GM23338 (cell line): ENCODE measurements at regions not wholly inside any gene's neighbourhood (a gene's known extent, or its start where the extent isn't known, plus 50 kb on each side); places are given as distances from the start of the nearest gene placed in this dataset.

ENCODE experiments used
- ATAC-seq: fragments of 200-7000 bp; cut with Tn5 transposase; 3 replicates; pipeline ENCODE4 v1.9.1; 2020
- DNase-seq: peaks from one replicate; pipeline ENCODE4 v3.0.0-alpha.2; 2015; ENCODE audit warnings: low spot score
- H2AFZ ChIP-seq: fragments of 200-600 bp; sonication (generic); 2 replicates; pipeline ENCODE4 v1.8.0; 2016; ENCODE audit warnings: antibody characterized with exemption, mild to moderate bottlenecking, moderate library complexity
- H3F3A ChIP-seq: fragments of 200-600 bp; sonication (generic); replicated peaks from 2 replicates; pipeline ENCODE4 v1.8.0; 2017; ENCODE audit warnings: antibody characterized with exemption, mixed run types, low read depth
- H3K27ac ChIP-seq: fragments of 200-600 bp; sonication (generic); 2 replicates; pipeline ENCODE4 v1.6.1; 2016; ENCODE audit warnings: low read depth
- H3K27me3 ChIP-seq: fragments of 200-600 bp; sonication (generic); 2 replicates; pipeline ENCODE4 v1.8.0; 2016; ENCODE audit warnings: mild to moderate bottlenecking, mixed run types, moderate library complexity; ENCODE audit not compliant: insufficient read depth
- H3K36me3 ChIP-seq: fragments of 200-600 bp; sonication (generic); 2 replicates; pipeline ENCODE4 v1.8.0; 2016; ENCODE audit warnings: mild to moderate bottlenecking; ENCODE audit not compliant: insufficient read depth
- H3K4me1 ChIP-seq: fragments of 200-600 bp; sonication (generic); 2 replicates; pipeline ENCODE4 v1.8.0; 2016; ENCODE audit warnings: mild to moderate bottlenecking, moderate library complexity; ENCODE audit not compliant: insufficient read depth
- H3K4me2 ChIP-seq: fragments of 200-600 bp; sonication (generic); 2 replicates; pipeline ENCODE4 v1.7.1; 2017; ENCODE audit warnings: mixed run types
- H3K4me3 ChIP-seq: fragments of 200-600 bp; sonication (generic); 2 replicates; pipeline ENCODE4 v1.6.1; 2016; ENCODE audit warnings: mixed run types
- H3K79me2 ChIP-seq: fragments of 200-600 bp; sonication (generic); replicated peaks from 2 replicates; pipeline ENCODE4 v1.8.0; 2017; ENCODE audit warnings: mild to moderate bottlenecking; ENCODE audit not compliant: insufficient read depth
- H3K9me2 ChIP-seq: fragments of 200-600 bp; sonication (generic); 2 replicates; pipeline ENCODE4 v1.8.0; 2017; ENCODE audit not compliant: insufficient read depth
- H4K20me1 ChIP-seq: fragments of 200-600 bp; sonication (generic); replicated peaks from 2 replicates; pipeline ENCODE4 v1.8.0; 2017; ENCODE audit warnings: mild to moderate bottlenecking; ENCODE audit not compliant: insufficient read depth
- H3K27ac Mint-ChIP-seq: 2 replicates; pipeline ENCODE4 v1.8.0; 2020; ENCODE audit warnings: inconsistent platforms, mild to moderate bottlenecking, moderate library complexity, mixed read lengths
- H3K27me3 Mint-ChIP-seq: 3 replicates; pipeline ENCODE4 v1.8.0; 2022; ENCODE audit warnings: low read depth, mild to moderate bottlenecking, moderate library complexity, mixed read lengths, inconsistent platforms; ENCODE audit not compliant: insufficient read depth, poor library complexity
- H3K36me3 Mint-ChIP-seq: 3 replicates; pipeline ENCODE4 v1.8.0; 2021; ENCODE audit warnings: low read depth, mild to moderate bottlenecking, inconsistent platforms, moderate library complexity, mixed read lengths
- H3K4me1 Mint-ChIP-seq: 3 replicates; pipeline ENCODE4 v1.8.0; 2020; ENCODE audit warnings: mild to moderate bottlenecking, inconsistent platforms, mixed read lengths
- H3K4me3 Mint-ChIP-seq: 3 replicates; pipeline ENCODE4 v1.8.0; 2021; ENCODE audit warnings: moderate library complexity, mild to moderate bottlenecking, inconsistent platforms, mixed read lengths
- H3K9me3 Mint-ChIP-seq: 3 replicates; pipeline ENCODE4 v1.8.0; 2020; ENCODE audit warnings: moderate library complexity, mild to moderate bottlenecking, inconsistent platforms, mixed read lengths
- CREB1 ChIP-seq: fragments of 250-450 bp; sonication (Bioruptor Pico); IDR thresholded peaks from 2 replicates; pipeline ENCODE4 v1.5.0; 2020; ENCODE audit warnings: low read depth, mild to moderate bottlenecking, moderate library complexity
- EZH2 ChIP-seq: fragments of 200-600 bp; sonication (generic); IDR thresholded peaks from one replicate; pipeline ENCODE4 v1.8.0; 2017; ENCODE audit warnings: antibody characterized with exemption, mild to moderate bottlenecking, low read depth; ENCODE audit not compliant: unreplicated experiment
- EZH2phosphoT487 ChIP-seq: fragments of 200-600 bp; sonication (generic); IDR thresholded peaks from one replicate; pipeline ENCODE4 v1.8.1; 2018; ENCODE audit warnings: antibody characterized with exemption; ENCODE audit not compliant: unreplicated experiment
- JUNB ChIP-seq: IDR thresholded peaks from one replicate; pipeline ENCODE4 v1.6.1; 2016; ENCODE audit warnings: antibody characterized with exemption; ENCODE audit not compliant: unreplicated experiment
- NANOG ChIP-seq: IDR thresholded peaks from 2 replicates; pipeline ENCODE4 v1.6.1; 2016; ENCODE audit warnings: antibody characterized with exemption, borderline replicate concordance
- POLR2AphosphoS5 ChIP-seq: IDR thresholded peaks from 2 replicates; pipeline ENCODE4 v1.6.1; 2016; ENCODE audit warnings: antibody characterized with exemption, low read depth
- STAT1 ChIP-seq: IDR thresholded peaks from one replicate; pipeline ENCODE4 v1.6.1; 2016; ENCODE audit warnings: antibody characterized with exemption; ENCODE audit not compliant: unreplicated experiment
- ZNF114 ChIP-seq: fragments of 250-450 bp; sonication (Bioruptor Pico); IDR thresholded peaks from 2 replicates; pipeline ENCODE4 v1.5.0; 2020; ENCODE audit warnings: mild to moderate bottlenecking, moderate library complexity
- ZNF331 ChIP-seq: fragments of 250-450 bp; sonication (Bioruptor Pico); IDR thresholded peaks from 2 replicates; pipeline ENCODE4 v1.5.0; 2020; ENCODE audit warnings: low read depth, mild to moderate bottlenecking, moderate library complexity
- TF ChIP-seq, protein P1 (sequence below), 2 experiments: fragments of 200-600 bp in 1 of 2; sonication (generic) in 1 of 2; conservative IDR thresholded peaks; 2 replicates each; pipeline versions ENCODE4 v1.5.1 to v1.6.1; 2016 to 2017; ENCODE audit warnings: antibody characterized with exemption in 2 of 2, low read depth in 2 of 2, mild to moderate bottlenecking in 2 of 2, moderate library complexity in 1 of 2
- TF ChIP-seq, protein P2 (sequence below): IDR thresholded peaks from 2 replicates; pipeline ENCODE4 v1.6.1; 2016; ENCODE audit warnings: antibody characterized with exemption
- TF ChIP-seq, protein P3 (sequence below): fragments of 250-450 bp; sonication (Bioruptor Pico); IDR thresholded peaks from 2 replicates; pipeline ENCODE4 v1.5.0; 2020; ENCODE audit warnings: mild to moderate bottlenecking, moderate library complexity
- TF ChIP-seq, protein P4 (sequence below): IDR thresholded peaks from one replicate; pipeline ENCODE4 v1.6.1; 2018; ENCODE audit warnings: antibody characterized with exemption; ENCODE audit not compliant: unreplicated experiment

DNA sequence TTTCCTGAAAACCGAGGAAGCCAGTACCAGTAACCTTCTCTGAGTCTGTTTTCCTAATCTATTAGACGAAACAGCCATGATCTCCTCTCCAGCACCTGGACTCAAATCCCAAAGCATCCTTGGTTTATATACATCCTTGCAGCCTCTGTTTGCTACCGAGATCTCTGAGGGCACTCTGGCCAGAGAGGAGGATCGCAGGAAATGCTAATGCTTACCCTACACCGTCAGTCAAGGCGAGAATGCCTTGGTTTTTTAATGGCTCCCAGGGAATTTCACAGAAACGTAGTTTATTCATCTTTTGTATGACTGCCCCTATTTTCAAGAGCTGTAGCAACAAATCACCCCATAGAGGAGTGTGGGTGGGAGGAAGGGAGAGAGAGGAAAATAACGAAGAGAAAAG lies 91.5 kb upstream of the CALN1 start:
- TF ChIP-seq, protein P1, sequence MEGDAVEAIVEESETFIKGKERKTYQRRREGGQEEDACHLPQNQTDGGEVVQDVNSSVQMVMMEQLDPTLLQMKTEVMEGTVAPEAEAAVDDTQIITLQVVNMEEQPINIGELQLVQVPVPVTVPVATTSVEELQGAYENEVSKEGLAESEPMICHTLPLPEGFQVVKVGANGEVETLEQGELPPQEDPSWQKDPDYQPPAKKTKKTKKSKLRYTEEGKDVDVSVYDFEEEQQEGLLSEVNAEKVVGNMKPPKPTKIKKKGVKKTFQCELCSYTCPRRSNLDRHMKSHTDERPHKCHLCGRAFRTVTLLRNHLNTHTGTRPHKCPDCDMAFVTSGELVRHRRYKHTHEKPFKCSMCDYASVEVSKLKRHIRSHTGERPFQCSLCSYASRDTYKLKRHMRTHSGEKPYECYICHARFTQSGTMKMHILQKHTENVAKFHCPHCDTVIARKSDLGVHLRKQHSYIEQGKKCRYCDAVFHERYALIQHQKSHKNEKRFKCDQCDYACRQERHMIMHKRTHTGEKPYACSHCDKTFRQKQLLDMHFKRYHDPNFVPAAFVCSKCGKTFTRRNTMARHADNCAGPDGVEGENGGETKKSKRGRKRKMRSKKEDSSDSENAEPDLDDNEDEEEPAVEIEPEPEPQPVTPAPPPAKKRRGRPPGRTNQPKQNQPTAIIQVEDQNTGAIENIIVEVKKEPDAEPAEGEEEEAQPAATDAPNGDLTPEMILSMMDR (conservative IDR thresholded peaks at IDR 0.05; ENCODE audit: low read depth in 2 of 2), result no peak
- TF ChIP-seq, protein P2, sequence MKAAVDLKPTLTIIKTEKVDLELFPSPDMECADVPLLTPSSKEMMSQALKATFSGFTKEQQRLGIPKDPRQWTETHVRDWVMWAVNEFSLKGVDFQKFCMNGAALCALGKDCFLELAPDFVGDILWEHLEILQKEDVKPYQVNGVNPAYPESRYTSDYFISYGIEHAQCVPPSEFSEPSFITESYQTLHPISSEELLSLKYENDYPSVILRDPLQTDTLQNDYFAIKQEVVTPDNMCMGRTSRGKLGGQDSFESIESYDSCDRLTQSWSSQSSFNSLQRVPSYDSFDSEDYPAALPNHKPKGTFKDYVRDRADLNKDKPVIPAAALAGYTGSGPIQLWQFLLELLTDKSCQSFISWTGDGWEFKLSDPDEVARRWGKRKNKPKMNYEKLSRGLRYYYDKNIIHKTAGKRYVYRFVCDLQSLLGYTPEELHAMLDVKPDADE, result no peak
- no peak for TF ChIP-seq EZH2phosphoT487
- TF ChIP-seq JUNB, result no peak
- TF ChIP-seq ZNF331 (CRISPR knock-in tag), result no peak
- TF ChIP-seq, protein P3, sequence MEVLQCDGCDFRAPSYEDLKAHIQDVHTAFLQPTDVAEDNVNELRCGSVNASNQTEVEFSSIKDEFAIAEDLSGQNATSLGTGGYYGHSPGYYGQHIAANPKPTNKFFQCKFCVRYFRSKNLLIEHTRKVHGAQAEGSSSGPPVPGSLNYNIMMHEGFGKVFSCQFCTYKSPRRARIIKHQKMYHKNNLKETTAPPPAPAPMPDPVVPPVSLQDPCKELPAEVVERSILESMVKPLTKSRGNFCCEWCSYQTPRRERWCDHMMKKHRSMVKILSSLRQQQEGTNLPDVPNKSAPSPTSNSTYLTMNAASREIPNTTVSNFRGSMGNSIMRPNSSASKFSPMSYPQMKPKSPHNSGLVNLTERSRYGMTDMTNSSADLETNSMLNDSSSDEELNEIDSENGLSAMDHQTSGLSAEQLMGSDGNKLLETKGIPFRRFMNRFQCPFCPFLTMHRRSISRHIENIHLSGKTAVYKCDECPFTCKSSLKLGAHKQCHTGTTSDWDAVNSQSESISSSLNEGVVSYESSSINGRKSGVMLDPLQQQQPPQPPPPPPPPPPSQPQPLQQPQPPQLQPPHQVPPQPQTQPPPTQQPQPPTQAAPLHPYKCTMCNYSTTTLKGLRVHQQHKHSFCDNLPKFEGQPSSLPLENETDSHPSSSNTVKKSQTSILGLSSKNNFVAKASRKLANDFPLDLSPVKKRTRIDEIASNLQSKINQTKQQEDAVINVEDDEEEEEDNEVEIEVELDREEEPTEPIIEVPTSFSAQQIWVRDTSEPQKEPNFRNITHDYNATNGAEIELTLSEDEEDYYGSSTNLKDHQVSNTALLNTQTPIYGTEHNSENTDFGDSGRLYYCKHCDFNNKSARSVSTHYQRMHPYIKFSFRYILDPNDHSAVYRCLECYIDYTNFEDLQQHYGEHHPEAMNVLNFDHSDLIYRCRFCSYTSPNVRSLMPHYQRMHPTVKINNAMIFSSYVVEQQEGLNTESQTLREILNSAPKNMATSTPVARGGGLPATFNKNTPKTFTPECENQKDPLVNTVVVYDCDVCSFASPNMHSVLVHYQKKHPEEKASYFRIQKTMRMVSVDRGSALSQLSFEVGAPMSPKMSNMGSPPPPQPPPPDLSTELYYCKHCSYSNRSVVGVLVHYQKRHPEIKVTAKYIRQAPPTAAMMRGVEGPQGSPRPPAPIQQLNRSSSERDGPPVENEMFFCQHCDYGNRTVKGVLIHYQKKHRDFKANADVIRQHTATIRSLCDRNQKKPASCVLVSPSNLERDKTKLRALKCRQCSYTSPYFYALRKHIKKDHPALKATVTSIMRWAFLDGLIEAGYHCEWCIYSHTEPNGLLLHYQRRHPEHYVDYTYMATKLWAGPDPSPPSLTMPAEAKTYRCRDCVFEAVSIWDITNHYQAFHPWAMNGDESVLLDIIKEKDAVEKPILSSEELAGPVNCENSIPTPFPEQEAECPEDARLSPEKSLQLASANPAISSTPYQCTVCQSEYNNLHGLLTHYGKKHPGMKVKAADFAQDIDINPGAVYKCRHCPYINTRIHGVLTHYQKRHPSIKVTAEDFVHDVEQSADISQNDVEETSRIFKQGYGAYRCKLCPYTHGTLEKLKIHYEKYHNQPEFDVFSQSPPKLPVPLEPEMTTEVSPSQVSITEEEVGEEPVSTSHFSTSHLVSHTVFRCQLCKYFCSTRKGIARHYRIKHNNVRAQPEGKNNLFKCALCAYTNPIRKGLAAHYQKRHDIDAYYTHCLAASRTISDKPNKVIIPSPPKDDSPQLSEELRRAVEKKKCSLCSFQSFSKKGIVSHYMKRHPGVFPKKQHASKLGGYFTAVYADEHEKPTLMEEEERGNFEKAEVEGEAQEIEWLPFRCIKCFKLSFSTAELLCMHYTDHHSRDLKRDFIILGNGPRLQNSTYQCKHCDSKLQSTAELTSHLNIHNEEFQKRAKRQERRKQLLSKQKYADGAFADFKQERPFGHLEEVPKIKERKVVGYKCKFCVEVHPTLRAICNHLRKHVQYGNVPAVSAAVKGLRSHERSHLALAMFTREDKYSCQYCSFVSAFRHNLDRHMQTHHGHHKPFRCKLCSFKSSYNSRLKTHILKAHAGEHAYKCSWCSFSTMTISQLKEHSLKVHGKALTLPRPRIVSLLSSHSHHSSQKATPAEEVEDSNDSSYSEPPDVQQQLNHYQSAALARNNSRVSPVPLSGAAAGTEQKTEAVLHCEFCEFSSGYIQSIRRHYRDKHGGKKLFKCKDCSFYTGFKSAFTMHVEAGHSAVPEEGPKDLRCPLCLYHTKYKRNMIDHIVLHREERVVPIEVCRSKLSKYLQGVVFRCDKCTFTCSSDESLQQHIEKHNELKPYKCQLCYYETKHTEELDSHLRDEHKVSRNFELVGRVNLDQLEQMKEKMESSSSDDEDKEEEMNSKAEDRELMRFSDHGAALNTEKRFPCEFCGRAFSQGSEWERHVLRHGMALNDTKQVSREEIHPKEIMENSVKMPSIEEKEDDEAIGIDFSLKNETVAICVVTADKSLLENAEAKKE (CRISPR knock-in tag), result no peak
- TF ChIP-seq STAT1, result no peak
- no peak for TF ChIP-seq ZNF114
- TF ChIP-seq NANOG, result no peak
- TF ChIP-seq CREB1 (CRISPR knock-in tag), result no peak
- TF ChIP-seq, protein P4, sequence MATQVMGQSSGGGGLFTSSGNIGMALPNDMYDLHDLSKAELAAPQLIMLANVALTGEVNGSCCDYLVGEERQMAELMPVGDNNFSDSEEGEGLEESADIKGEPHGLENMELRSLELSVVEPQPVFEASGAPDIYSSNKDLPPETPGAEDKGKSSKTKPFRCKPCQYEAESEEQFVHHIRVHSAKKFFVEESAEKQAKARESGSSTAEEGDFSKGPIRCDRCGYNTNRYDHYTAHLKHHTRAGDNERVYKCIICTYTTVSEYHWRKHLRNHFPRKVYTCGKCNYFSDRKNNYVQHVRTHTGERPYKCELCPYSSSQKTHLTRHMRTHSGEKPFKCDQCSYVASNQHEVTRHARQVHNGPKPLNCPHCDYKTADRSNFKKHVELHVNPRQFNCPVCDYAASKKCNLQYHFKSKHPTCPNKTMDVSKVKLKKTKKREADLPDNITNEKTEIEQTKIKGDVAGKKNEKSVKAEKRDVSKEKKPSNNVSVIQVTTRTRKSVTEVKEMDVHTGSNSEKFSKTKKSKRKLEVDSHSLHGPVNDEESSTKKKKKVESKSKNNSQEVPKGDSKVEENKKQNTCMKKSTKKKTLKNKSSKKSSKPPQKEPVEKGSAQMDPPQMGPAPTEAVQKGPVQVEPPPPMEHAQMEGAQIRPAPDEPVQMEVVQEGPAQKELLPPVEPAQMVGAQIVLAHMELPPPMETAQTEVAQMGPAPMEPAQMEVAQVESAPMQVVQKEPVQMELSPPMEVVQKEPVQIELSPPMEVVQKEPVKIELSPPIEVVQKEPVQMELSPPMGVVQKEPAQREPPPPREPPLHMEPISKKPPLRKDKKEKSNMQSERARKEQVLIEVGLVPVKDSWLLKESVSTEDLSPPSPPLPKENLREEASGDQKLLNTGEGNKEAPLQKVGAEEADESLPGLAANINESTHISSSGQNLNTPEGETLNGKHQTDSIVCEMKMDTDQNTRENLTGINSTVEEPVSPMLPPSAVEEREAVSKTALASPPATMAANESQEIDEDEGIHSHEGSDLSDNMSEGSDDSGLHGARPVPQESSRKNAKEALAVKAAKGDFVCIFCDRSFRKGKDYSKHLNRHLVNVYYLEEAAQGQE, result no peak
- no peak for TF ChIP-seq EZH2
- no peak for TF ChIP-seq POLR2AphosphoS5
- no peaks in the 10 kb centered on the region for H3K36me3 Mint-ChIP-seq
- no peak overlapping the region; the same call in 1 of the 2 replicates for H3K27ac Mint-ChIP-seq
- H3K4me1 Mint-ChIP-seq, result peaks cover 6% of the 10 kb centered on the region; the same call in 2 of the 3 replicates
- Histone ChIP-seq H4K20me1 (no peaks in the 10 kb centered on the region), H3K4me3 (no peak overlapping the region), H3F3A (no peaks in the 10 kb centered on the region), H3K9me2 (no peaks in the 10 kb centered on the region), H2AFZ (peak overlapping the region; percentile 83; the same call in 1 of the 2 replicates), H3K79me2 (no peaks in the 10 kb centered on the region), H3K27me3 (no peaks in the 10 kb centered on the region), H3K36me3 (no peaks in the 10 kb centered on the region), H3K4me2 (no peak overlapping the region), H3K4me1 (0 out of 2 replicates have a peak, but pooled peaks cover 5% of the 10 kb centered on the region), H3K27ac (peak overlapping the region; percentile 51; the same call in 1 of the 2 replicates)
- ATAC-seq (peak; percentile 64), DNase-seq (peak; percentile 24)
- no peak overlapping the region for H3K4me3 Mint-ChIP-seq
- H3K9me3 Mint-ChIP-seq, result no peaks in the 10 kb centered on the region
- H3K27me3 Mint-ChIP-seq, result no peaks in the 10 kb centered on the region
